LNCAP (cell line): ENCODE measurements at regions not wholly inside any gene's neighbourhood (a gene's known extent, or its start where the extent isn't known, plus 50 kb on each side); places are given as distances from the start of the nearest gene placed in this dataset.

Source experiments
- CTCF ChIP-seq: fragments of 450-650 bp; IDR thresholded peaks from 2 replicates; pipeline ENCODE4 v1.5.1; 2017; ENCODE audit warnings: mild to moderate bottlenecking

- no peak for TF ChIP-seq CTCF
These were observed 118.9 kb downstream of the LIG4 start for GRCh38 chr13:108096301-108096915.

GRCh38 chr13:108095036-108095435 is 120.3 kb downstream of the LIG4 start:
- TF ChIP-seq CTCF, result no peak

GRCh38 chr13:108093616-108094015 is 121.7 kb downstream of the LIG4 start:
- no peak for TF ChIP-seq CTCF

GRCh38 chr13:108087810-108088209 is 127.5 kb downstream of the LIG4 start:
- TF ChIP-seq CTCF, result no peak

GRCh38 chr13:108086678-108087077 is 128.7 kb downstream of the LIG4 start:
- TF ChIP-seq CTCF, result no peak

GRCh38 chr13:108084840-108085239 is 130.5 kb downstream of the LIG4 start:
- no peak for TF ChIP-seq CTCF

- TF ChIP-seq CTCF, result no peak
These were observed 132.3 kb downstream of the LIG4 start for GRCh38 chr13:108083056-108083455.

- TF ChIP-seq CTCF, result no peak
These were observed 132.9 kb downstream of the LIG4 start for GRCh38 chr13:108082481-108082880.
